ENCODE measurements at regions not wholly inside any gene's neighbourhood (a gene's known extent, or its start where the extent isn't known, plus 50 kb on each side); places are given as distances from the start of the nearest gene placed in this dataset.

GRCh38 chr7:68752485-68753178 is 845.6 kb upstream of the AUTS2 start:
- no peaks in the 10 kb centered on the region for H3K36me3 ChIP-seq (ENCODE audit: control insufficient read depth in 4 of 4, insufficient read depth in 3 of 4, low read depth in 1 of 4, low read length in 3 of 4)
- H3K4me1 ChIP-seq (ENCODE audit: control insufficient read depth in 4 of 4, insufficient read depth in 4 of 4, low read length in 3 of 4) = no peaks in the 10 kb centered on the region
- no peak for DNase-seq (ENCODE audit: low spot score)
- no peak overlapping the region for H3K4me3 ChIP-seq (ENCODE audit: low read depth in 1 of 3, low read length in 3 of 3)
- H3K27me3 ChIP-seq (ENCODE audit: control insufficient read depth in 4 of 4, insufficient read depth in 4 of 4, low read length in 3 of 4) = no peaks in the 10 kb centered on the region
- 82% methylated on average over 5 of the region's 5 CpGs for WGBS
- no peaks in the 10 kb centered on the region for H3K9me3 ChIP-seq (ENCODE audit: control insufficient read depth in 4 of 4, low read length in 3 of 4)
- H3K9ac ChIP-seq (ENCODE audit: low read depth in 1 of 2, low read length in 2 of 2) = no peak overlapping the region
- no peak overlapping the region for H3K27ac ChIP-seq (ENCODE audit: low read depth in 1 of 2, low read length in 2 of 2)
- TF ChIP-seq RAD21 (IDR thresholded peaks at IDR 0.05) (no peak), RXRA (IDR thresholded peaks at IDR 0.05) (no peak), ZBTB33 (IDR thresholded peaks at IDR 0.05) (no peak), MAX (IDR thresholded peaks at IDR 0.05) (no peak), FOXA1 (IDR thresholded peaks at IDR 0.05) (no peak), SP1 (IDR thresholded peaks at IDR 0.05) (no peak), GABPA (IDR thresholded peaks at IDR 0.05 in 1 of 2, conservative IDR thresholded peaks at IDR 0.05 in 1 of 2) (no peak), HNF4G (IDR thresholded peaks at IDR 0.05) (no peak), FOXA2 (IDR thresholded peaks at IDR 0.05) (no peak)

- H3K4me1 ChIP-seq (ENCODE audit: control insufficient read depth in 4 of 4, insufficient read depth in 4 of 4, low read length in 3 of 4) = no peaks in the 10 kb centered on the region
- 88% methylated on average over 2 of the region's 2 CpGs for WGBS
- H3K9me3 ChIP-seq (ENCODE audit: control insufficient read depth in 4 of 4, low read length in 3 of 4) = no peaks in the 10 kb centered on the region
- H3K36me3 ChIP-seq (ENCODE audit: control insufficient read depth in 4 of 4, insufficient read depth in 3 of 4, low read depth in 1 of 4, low read length in 3 of 4) = no peaks in the 10 kb centered on the region
- H3K27me3 ChIP-seq (ENCODE audit: control insufficient read depth in 4 of 4, insufficient read depth in 4 of 4, low read length in 3 of 4) = no peaks in the 10 kb centered on the region
- TF ChIP-seq NR2F2 (IDR thresholded peaks at IDR 0.05) = no peak
- H3K9ac ChIP-seq (ENCODE audit: low read depth in 1 of 2, low read length in 2 of 2) = no peak overlapping the region
- H3K27ac ChIP-seq (ENCODE audit: low read depth in 1 of 2, low read length in 2 of 2) = no peak overlapping the region
- no peak overlapping the region for H3K4me3 ChIP-seq (ENCODE audit: low read depth in 1 of 3, low read length in 3 of 3)
- DNase-seq (ENCODE audit: low spot score) = no peak
These were observed 843.9 kb upstream of the AUTS2 start for GRCh38 chr7:68754414-68754813.

- no peaks in the 10 kb centered on the region for H3K27me3 ChIP-seq (ENCODE audit: control insufficient read depth in 4 of 4, insufficient read depth in 4 of 4, low read length in 3 of 4)
- H3K27ac ChIP-seq (ENCODE audit: low read depth in 1 of 2, low read length in 2 of 2) = no peak overlapping the region
- 68% methylated on average over 4 of the region's 4 CpGs for WGBS
- H3K4me1 ChIP-seq (ENCODE audit: control insufficient read depth in 4 of 4, insufficient read depth in 4 of 4, low read length in 3 of 4) = no peaks in the 10 kb centered on the region
- H3K9me3 ChIP-seq (ENCODE audit: control insufficient read depth in 4 of 4, low read length in 3 of 4) = peaks cover 0 to 5% (median 0%) of the 10 kb centered on the region in 4 donors
- H3K36me3 ChIP-seq (ENCODE audit: control insufficient read depth in 4 of 4, insufficient read depth in 3 of 4, low read depth in 1 of 4, low read length in 3 of 4) = no peaks in the 10 kb centered on the region
- H3K9ac ChIP-seq (ENCODE audit: low read depth in 1 of 2, low read length in 2 of 2) = no peak overlapping the region
- TF ChIP-seq ATF3 (IDR thresholded peaks at IDR 0.05) (no peak), ZBTB33 (IDR thresholded peaks at IDR 0.05) (no peak), HNF4A (conservative IDR thresholded peaks at IDR 0.05) (no peak), FOXA1 (IDR thresholded peaks at IDR 0.05) (no peak), FOXA2 (IDR thresholded peaks at IDR 0.05) (no peak), NR2F2 (IDR thresholded peaks at IDR 0.05) (no peak), MAX (IDR thresholded peaks at IDR 0.05) (no peak), YY1 (IDR thresholded peaks at IDR 0.05) (no peak), REST (IDR thresholded peaks at IDR 0.05) (no peak), RXRA (IDR thresholded peaks at IDR 0.05) (no peak), TAF1 (conservative IDR thresholded peaks at IDR 0.05) (no peak), JUND (IDR thresholded peaks at IDR 0.05) (no peak), GABPA (IDR thresholded peaks at IDR 0.05 in 1 of 2, conservative IDR thresholded peaks at IDR 0.05 in 1 of 2) (no peak), RAD21 (IDR thresholded peaks at IDR 0.05) (no peak), HNF4G (IDR thresholded peaks at IDR 0.05) (no peak)
- no peak overlapping the region for H3K4me3 ChIP-seq (ENCODE audit: low read depth in 1 of 3, low read length in 3 of 3)
- DNase-seq (ENCODE audit: low spot score) = no peak
These were observed 841.2 kb upstream of the AUTS2 start for GRCh38 chr7:68756986-68757495.
